GM12875 (cell line): ENCODE measurements at regions not wholly inside any gene's neighbourhood (a gene's known extent, or its start where the extent isn't known, plus 50 kb on each side); places are given as distances from the start of the nearest gene placed in this dataset.

Experiments used
- H3K4me3 ChIP-seq: one replicate; pipeline ENCODE4 v1.5.1; 2011; ENCODE audit warnings: low read depth, low read length, control low read depth
- TF ChIP-seq, protein P1 (sequence below): IDR thresholded peaks from 2 replicates; pipeline ENCODE4 v1.5.1; 2011; ENCODE audit warnings: low read depth, mild to moderate bottlenecking, control low read depth, inconsistent platforms, low read length, moderate library complexity, borderline replicate concordance; ENCODE audit not compliant: insufficient read depth

DNA sequence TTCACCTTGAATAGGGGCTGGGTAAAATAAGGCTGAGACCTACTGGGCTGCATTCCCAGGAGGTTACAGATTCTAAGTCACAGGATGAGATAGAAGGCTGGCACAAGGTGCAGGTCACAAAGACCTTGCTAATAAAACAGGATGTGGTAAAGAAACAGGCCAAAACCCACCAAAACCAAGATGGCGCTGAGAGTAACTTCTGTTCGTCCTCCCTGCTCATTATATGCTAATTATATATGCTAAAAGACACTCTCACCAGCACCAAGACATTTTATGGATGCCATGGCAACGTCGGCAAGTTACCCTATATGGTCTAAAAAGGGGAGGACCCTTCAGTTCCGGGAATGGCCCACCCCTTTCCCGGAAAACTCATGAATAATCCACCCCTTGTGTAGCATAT, 711.5 kb upstream of the KLHL29 start:
- TF ChIP-seq, protein P1, sequence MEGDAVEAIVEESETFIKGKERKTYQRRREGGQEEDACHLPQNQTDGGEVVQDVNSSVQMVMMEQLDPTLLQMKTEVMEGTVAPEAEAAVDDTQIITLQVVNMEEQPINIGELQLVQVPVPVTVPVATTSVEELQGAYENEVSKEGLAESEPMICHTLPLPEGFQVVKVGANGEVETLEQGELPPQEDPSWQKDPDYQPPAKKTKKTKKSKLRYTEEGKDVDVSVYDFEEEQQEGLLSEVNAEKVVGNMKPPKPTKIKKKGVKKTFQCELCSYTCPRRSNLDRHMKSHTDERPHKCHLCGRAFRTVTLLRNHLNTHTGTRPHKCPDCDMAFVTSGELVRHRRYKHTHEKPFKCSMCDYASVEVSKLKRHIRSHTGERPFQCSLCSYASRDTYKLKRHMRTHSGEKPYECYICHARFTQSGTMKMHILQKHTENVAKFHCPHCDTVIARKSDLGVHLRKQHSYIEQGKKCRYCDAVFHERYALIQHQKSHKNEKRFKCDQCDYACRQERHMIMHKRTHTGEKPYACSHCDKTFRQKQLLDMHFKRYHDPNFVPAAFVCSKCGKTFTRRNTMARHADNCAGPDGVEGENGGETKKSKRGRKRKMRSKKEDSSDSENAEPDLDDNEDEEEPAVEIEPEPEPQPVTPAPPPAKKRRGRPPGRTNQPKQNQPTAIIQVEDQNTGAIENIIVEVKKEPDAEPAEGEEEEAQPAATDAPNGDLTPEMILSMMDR = no peak
- no peak overlapping the region for H3K4me3 ChIP-seq

DNA sequence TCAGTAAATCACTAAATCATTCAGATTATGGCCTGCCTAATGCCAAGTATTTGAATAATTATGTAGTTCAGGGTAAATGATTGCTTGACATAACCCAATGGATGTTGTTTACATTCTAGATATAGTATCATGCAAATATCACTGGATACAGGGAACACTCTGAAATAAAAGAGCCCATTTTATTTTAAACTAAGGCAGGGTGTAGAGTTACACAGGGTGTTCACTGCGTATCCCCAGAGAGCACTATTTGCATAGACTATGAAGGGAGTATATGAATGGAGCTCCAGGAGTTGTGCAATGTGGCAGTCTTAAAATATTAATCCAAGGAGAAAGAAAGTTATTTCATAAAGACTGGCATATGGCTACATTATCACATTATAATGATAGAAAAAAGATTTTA, 701.1 kb upstream of the KLHL29 start:
- H3K4me3 ChIP-seq = no peak overlapping the region
- TF ChIP-seq, protein P1 = no peak

DNA sequence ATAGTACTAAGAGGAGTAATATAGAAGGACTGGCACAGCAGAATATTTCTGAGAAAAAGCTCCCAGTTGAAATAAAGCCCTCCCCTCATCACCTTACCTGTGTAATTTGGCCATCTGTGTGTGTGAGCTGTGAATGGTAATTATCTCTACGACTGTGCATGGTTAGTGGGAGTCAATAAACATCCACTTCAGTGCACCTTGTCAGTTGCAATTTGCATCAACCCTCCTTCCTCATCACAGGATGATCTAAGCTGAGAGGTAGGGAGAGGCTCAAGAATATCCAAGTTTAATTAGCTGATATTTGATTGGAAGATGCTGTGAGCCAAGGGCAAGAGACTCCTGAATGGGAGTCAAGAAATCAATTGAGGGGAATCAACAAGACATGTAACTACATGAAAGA, 694.9 kb upstream of the KLHL29 start:
- H3K4me3 ChIP-seq = no peak overlapping the region
- TF ChIP-seq, protein P1 = no peak

DNA sequence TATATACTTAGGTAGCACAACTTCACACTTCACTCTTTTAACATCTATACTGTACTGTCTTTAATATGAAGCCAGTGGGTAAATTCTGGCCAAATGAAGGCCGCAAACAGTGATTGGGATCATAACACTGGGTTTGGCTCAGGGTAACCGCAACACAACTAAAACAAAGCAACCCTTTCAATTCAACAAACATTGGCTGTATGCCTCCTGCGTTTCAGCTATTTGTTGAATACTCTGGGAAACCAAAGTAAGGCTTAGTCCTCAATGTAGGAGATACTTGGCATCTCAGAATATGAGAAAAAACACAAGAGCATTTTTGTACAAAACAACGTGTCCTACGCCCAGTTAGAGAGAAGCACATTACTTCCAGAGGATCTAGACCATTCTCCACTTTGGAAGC, 693.3 kb upstream of the KLHL29 start:
- no peak overlapping the region for H3K4me3 ChIP-seq
- TF ChIP-seq, protein P1 = no peak

DNA sequence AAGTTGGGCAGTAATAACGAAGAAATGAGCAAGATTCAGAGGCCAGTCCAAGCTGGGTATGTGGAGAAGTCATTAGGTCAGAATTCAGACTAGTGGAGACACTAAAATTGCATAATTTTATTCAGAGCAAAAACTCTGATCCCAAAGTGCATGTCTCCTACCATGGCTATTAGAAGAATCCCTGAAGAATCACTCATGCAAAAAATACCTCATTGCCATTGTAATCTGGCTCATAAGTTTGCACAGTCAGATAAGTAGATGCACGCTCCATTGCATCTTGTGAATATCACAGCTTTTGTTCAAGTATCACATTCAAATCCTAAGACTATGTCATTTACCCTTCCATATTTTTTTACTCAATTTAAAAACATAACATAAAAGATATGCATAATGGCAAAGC, 692.2 kb upstream of the KLHL29 start:
- no peak overlapping the region for H3K4me3 ChIP-seq
- TF ChIP-seq, protein P1 = no peak

DNA sequence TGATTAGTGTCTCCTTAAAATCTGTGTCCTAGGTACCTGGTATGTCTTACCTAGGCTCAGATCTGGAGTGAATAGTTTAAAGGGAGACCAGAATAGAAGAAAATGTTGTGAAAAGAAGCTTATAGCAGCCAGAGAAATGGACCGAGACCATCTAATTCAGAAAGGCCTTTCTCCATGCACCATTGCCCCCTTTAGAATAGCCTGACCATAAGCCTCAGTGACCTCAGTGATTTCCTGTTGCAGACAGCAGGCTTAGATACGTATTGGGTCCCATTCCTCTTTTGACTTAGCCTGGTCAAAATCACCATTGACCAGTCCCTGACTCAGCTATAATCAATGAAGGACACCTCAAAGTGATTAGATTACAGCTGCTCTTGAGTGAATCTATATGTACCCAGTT, 690.7 kb upstream of the KLHL29 start:
- H3K4me3 ChIP-seq = no peak overlapping the region
- TF ChIP-seq, protein P1 = no peak

DNA sequence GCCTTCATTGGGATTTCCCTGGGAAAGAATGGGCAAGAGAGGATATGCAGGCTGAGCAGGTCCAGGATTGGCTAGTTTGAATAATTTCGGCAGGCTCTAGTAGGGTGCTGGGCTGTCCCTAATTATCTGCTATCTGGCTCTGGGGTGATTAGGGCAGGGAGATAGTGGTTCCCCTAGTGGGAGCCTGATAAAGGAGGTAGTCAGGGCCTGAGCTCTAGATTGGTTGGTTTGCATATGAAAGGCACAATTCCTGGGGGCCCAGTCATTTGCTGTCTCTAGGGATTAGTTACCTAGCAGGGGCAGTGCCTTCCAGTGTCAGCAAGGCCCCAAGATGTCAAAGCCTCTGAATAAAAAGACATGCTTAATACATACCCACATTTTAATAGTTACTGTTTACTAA, 690.1 kb upstream of the KLHL29 start:
- TF ChIP-seq, protein P1 = no peak
- H3K4me3 ChIP-seq = no peak overlapping the region
